HEK293 (cell line): ENCODE measurements at regions not wholly inside any gene's neighbourhood (a gene's known extent, or its start where the extent isn't known, plus 50 kb on each side); places are given as distances from the start of the nearest gene placed in this dataset.

Experiments
- ZNF138 ChIP-seq: fragments of 450-650 bp; formaldehyde crosslinking; IDR thresholded peaks from 2 replicates; pipeline ENCODE4 v1.5.1; 2016; ENCODE audit warnings: missing biosample characterization, missing genetic modification characterization, borderline replicate concordance
- ZNF302 ChIP-seq: fragments of 450-650 bp; formaldehyde crosslinking; IDR thresholded peaks from 2 replicates; pipeline ENCODE4 v1.5.1; 2016; ENCODE audit warnings: missing biosample characterization, missing genetic modification characterization, low read depth
- ZNF530 ChIP-seq: fragments of 450-650 bp; formaldehyde crosslinking; IDR thresholded peaks from 2 replicates; pipeline ENCODE4 v1.5.1; 2016; ENCODE audit warnings: low read depth, missing biosample characterization, missing genetic modification characterization

DNA sequence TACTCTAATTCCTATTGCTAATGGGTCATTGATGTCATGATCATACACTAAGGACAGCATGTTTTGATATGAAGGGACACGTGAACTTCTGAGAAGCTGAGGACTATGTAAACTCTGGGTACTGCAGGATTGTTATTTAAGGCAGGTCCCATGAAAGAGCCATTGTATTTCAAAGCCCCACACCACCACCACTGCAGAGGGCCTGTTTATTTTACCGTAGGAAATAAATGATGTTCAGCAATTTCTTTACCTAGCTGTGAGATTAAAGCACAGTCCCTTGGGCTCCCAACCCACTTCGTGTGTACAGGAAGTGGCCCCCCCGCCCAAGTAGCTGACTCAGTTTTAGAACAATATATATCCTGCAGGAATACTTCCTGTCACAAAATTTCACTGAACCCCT, 89.8 kb upstream of the ACSL4 start:
- TF ChIP-seq ZNF138 (tag by site-specific recombination) = no peak
- TF ChIP-seq ZNF302 (tag by site-specific recombination) = no peak
- TF ChIP-seq ZNF530 (tag by site-specific recombination) = no peak
